PC-3 (cell line): ENCODE measurements at regions not wholly inside any gene's neighbourhood (a gene's known extent, or its start where the extent isn't known, plus 50 kb on each side); places are given as distances from the start of the nearest gene placed in this dataset.

ENCODE experiments used
- EZH2 ChIP-seq: fragments of 300-600 bp; sonication (generic); IDR thresholded peaks from one replicate; pipeline ENCODE4 v1.6.1; 2017; ENCODE audit warnings: antibody characterized with exemption, mild to moderate bottlenecking, low read length; ENCODE audit not compliant: unreplicated experiment
- EZH2phosphoT487 ChIP-seq: fragments of 300-600 bp; sonication (generic); IDR thresholded peaks from 2 replicates; pipeline ENCODE4 v1.6.1; 2018; ENCODE audit warnings: mild to moderate bottlenecking, antibody characterized with exemption, low read length, borderline replicate concordance
- TF ChIP-seq, protein P1 (sequence below): fragments of 300-600 bp; sonication (generic); conservative IDR thresholded peaks from 2 replicates; pipeline ENCODE4 v1.5.1; 2017; ENCODE audit warnings: antibody characterized with exemption, low read depth, mild to moderate bottlenecking, low read length

DNA sequence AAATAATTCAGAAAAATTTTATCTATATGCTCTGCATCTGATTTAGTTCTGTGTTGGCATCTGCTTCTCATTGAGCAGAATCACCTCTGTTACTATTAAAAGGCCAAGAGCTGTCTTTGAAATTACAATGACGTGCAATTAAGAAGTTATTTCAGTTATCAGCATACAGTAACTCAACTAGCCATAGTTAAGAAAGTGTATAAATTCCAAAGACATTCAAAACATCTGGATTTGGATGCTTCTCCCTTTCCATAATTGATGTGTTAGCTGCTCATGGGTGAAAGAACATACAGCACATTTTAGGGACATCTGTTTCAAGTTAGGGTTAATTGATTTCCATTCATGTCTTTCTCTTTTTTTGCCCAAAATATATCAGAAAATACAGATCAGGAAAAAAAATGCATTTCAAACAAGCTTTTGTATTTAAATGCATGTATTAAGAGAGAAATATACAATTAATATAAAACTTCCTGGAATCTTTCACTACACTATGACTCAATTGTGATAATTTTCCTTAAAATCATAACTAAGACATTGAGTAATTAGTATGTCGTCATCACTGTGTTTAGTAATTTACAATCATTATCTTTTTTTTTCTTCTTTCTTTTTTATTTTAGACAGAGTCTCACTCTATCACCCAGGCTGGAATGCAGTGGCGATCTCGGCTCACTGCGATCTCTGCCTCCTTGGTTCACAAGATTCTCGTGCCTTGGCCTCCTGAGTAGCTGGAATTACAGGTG is 82.7 kb upstream of the MBNL1 start:
- TF ChIP-seq, protein P1, sequence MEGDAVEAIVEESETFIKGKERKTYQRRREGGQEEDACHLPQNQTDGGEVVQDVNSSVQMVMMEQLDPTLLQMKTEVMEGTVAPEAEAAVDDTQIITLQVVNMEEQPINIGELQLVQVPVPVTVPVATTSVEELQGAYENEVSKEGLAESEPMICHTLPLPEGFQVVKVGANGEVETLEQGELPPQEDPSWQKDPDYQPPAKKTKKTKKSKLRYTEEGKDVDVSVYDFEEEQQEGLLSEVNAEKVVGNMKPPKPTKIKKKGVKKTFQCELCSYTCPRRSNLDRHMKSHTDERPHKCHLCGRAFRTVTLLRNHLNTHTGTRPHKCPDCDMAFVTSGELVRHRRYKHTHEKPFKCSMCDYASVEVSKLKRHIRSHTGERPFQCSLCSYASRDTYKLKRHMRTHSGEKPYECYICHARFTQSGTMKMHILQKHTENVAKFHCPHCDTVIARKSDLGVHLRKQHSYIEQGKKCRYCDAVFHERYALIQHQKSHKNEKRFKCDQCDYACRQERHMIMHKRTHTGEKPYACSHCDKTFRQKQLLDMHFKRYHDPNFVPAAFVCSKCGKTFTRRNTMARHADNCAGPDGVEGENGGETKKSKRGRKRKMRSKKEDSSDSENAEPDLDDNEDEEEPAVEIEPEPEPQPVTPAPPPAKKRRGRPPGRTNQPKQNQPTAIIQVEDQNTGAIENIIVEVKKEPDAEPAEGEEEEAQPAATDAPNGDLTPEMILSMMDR, result no peak
- no peak for TF ChIP-seq EZH2phosphoT487
- no peak for TF ChIP-seq EZH2
